Neural progenitor cell (in vitro differentiated cells): ENCODE measurements at regions not wholly inside any gene's neighbourhood (a gene's known extent, or its start where the extent isn't known, plus 50 kb on each side); places are given as distances from the start of the nearest gene placed in this dataset.

Source experiments
- DNase-seq: peaks from one replicate; pipeline ENCODE4 v3.0.0-alpha.2; 2016; ENCODE audit warnings: low spot score
- H2AFZ ChIP-seq: fragments of 200-600 bp; sonication (generic); replicated peaks from 2 replicates; pipeline ENCODE4 v1.6.1; 2016; ENCODE audit warnings: antibody characterized with exemption
- H3F3A ChIP-seq: fragments of 200-600 bp; sonication (generic); 2 replicates; pipeline ENCODE4 v1.6.1; 2016; ENCODE audit warnings: antibody characterized with exemption, low read depth
- H3K27ac ChIP-seq: fragments of 200-600 bp; sonication (generic); 2 replicates; pipeline ENCODE4 v1.5.1; 2016; ENCODE audit warnings: mild to moderate bottlenecking
- H3K27me3 ChIP-seq: fragments of 200-600 bp; sonication (generic); 2 replicates; pipeline ENCODE4 v1.6.1; 2016; ENCODE audit warnings: mild to moderate bottlenecking, moderate library complexity
- H3K36me3 ChIP-seq: fragments of 200-600 bp; sonication (generic); 2 replicates; pipeline ENCODE4 v1.5.1; 2016
- H3K4me1 ChIP-seq: fragments of 200-600 bp; sonication (generic); 2 replicates; pipeline ENCODE4 v1.6.1; 2016; ENCODE audit warnings: mixed run types
- H3K4me2 ChIP-seq: fragments of 200-600 bp; sonication (generic); 2 replicates; pipeline ENCODE4 v1.6.1; 2016
- H3K4me3 ChIP-seq: fragments of 200-600 bp; sonication (generic); 2 replicates; pipeline ENCODE4 v1.5.1; 2016
- H3K79me2 ChIP-seq: fragments of 200-600 bp; sonication (generic); 2 replicates; pipeline ENCODE4 v1.6.1; 2016; ENCODE audit warnings: low read depth
- H3K9ac ChIP-seq: fragments of 200-600 bp; sonication (generic); 2 replicates; pipeline ENCODE4 v1.6.1; 2016
- H3K9me3 ChIP-seq: fragments of 200-600 bp; sonication (generic); 2 replicates; pipeline ENCODE4 v1.5.1; 2016; ENCODE audit warnings: low read depth
- H4K20me1 ChIP-seq: fragments of 200-600 bp; sonication (generic); 2 replicates; pipeline ENCODE4 v1.6.1; 2016; ENCODE audit warnings: low read depth
- H3K27ac Mint-ChIP-seq: 3 replicates; pipeline ENCODE4 v1.8.0; 2021; ENCODE audit warnings: mixed read lengths
- H3K27me3 Mint-ChIP-seq: 2 replicates; pipeline ENCODE4 v1.8.0; 2022; ENCODE audit warnings: low read depth, mild to moderate bottlenecking, inconsistent platforms, moderate library complexity, mixed read lengths; ENCODE audit not compliant: insufficient read depth
- H3K36me3 Mint-ChIP-seq: 3 replicates; pipeline ENCODE4 v1.8.0; 2021; ENCODE audit warnings: mixed read lengths
- H3K4me1 Mint-ChIP-seq: 3 replicates; pipeline ENCODE4 v1.8.0; 2021; ENCODE audit warnings: mixed read lengths
- H3K4me3 Mint-ChIP-seq: 3 replicates; pipeline ENCODE4 v1.8.0; 2021; ENCODE audit warnings: mild to moderate bottlenecking, moderate library complexity, mixed read lengths
- H3K9me3 Mint-ChIP-seq: 3 replicates; pipeline ENCODE4 v1.8.0; 2020; ENCODE audit warnings: mixed read lengths
- CTCF ChIP-seq: fragments of 200-600 bp; sonication (generic); IDR thresholded peaks from 2 replicates; pipeline ENCODE4 v1.5.1; 2017; ENCODE audit warnings: antibody characterized with exemption, mild to moderate bottlenecking
- EZH2 ChIP-seq: fragments of 200-600 bp; sonication (generic); IDR thresholded peaks from 2 replicates; pipeline ENCODE4 v1.6.1; 2017; ENCODE audit warnings: antibody characterized with exemption, mild to moderate bottlenecking, moderate library complexity
- EZH2phosphoT487 ChIP-seq: fragments of 200-600 bp; sonication (generic); IDR thresholded peaks from 2 replicates; pipeline ENCODE4 v1.6.1; 2017; ENCODE audit warnings: antibody characterized with exemption

GRCh38 chr6:2551705-2552104 lies 199.0 kb downstream of the MYLK4 start:
- Histone ChIP-seq H3K9ac (no peak overlapping the region), H3K27me3 (no peaks in the 10 kb centered on the region), H3K9me3 (no peaks in the 10 kb centered on the region), H3K27ac (no peak overlapping the region), H3K4me3 (no peak overlapping the region), H3K4me1 (peaks cover 13% of the 10 kb centered on the region), H3K4me2 (no peak overlapping the region), H3F3A (no peaks in the 10 kb centered on the region), H4K20me1 (no peaks in the 10 kb centered on the region), H2AFZ (no peak overlapping the region), H3K36me3 (no peaks in the 10 kb centered on the region), H3K79me2 (no peaks in the 10 kb centered on the region)
- TF ChIP-seq EZH2 (no peak), CTCF (no peak), EZH2phosphoT487 (no peak)
- Mint-ChIP-seq H3K9me3 (peaks cover 4% of the 10 kb centered on the region), H3K4me3 (no peak overlapping the region), H3K27me3 (peaks cover 2% of the 10 kb centered on the region), H3K36me3 (no peaks in the 10 kb centered on the region), H3K4me1 (peaks cover 27% of the 10 kb centered on the region), H3K27ac (no peak overlapping the region)
- DNase-seq = no peak

DNA sequence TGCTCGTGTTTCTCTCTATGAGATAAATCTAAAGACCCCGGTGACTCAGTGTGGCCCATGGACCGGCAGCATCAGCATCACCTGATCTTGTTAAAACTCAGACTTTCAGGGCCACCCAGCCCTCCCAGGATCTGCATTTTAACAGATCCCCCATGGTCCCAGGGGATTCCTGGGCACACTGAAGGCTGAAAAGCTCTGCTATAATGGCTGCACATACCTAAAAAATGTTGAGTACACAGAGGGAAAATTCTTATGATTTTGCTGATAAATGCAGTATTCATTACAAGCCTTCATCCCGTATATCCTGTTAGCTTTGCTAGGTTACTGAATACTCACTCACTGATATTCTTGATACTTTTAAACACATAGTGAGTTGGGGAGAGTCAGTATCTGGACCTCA lies 200.5 kb downstream of the MYLK4 start:
- no peaks in the 10 kb centered on the region for H3K27me3 Mint-ChIP-seq
- Histone ChIP-seq H4K20me1 (no peaks in the 10 kb centered on the region), H3K9ac (no peak overlapping the region), H3K4me3 (no peak overlapping the region), H3K27ac (no peak overlapping the region), H3K4me2 (no peak overlapping the region), H3K9me3 (no peaks in the 10 kb centered on the region), H2AFZ (no peak overlapping the region), H3K4me1 (peaks cover 10% of the 10 kb centered on the region), H3F3A (no peaks in the 10 kb centered on the region), H3K79me2 (no peaks in the 10 kb centered on the region), H3K36me3 (no peaks in the 10 kb centered on the region), H3K27me3 (no peaks in the 10 kb centered on the region)
- DNase-seq = no peak
- no peaks in the 10 kb centered on the region for H3K36me3 Mint-ChIP-seq
- TF ChIP-seq CTCF = no peak
- no peak for TF ChIP-seq EZH2
- TF ChIP-seq EZH2phosphoT487 = no peak
- no peak overlapping the region for H3K27ac Mint-ChIP-seq
- H3K4me3 Mint-ChIP-seq = no peak overlapping the region
- H3K9me3 Mint-ChIP-seq = peaks cover 4% of the 10 kb centered on the region
- H3K4me1 Mint-ChIP-seq = peaks cover 21% of the 10 kb centered on the region

GRCh38 chr6:2549834-2550233 lies 200.9 kb downstream of the MYLK4 start:
- H3K4me3 ChIP-seq = no peak overlapping the region
- no peaks in the 10 kb centered on the region for H3K79me2 ChIP-seq
- H3K4me3 Mint-ChIP-seq = no peak overlapping the region
- H3K36me3 ChIP-seq = no peaks in the 10 kb centered on the region
- H3F3A ChIP-seq = no peaks in the 10 kb centered on the region
- no peak overlapping the region for H3K4me2 ChIP-seq
- no peak for TF ChIP-seq EZH2
- H2AFZ ChIP-seq = no peak overlapping the region
- peaks cover 6% of the 10 kb centered on the region for H3K4me1 ChIP-seq
- H3K4me1 Mint-ChIP-seq = peaks cover 18% of the 10 kb centered on the region
- H3K36me3 Mint-ChIP-seq = no peaks in the 10 kb centered on the region
- H3K27ac ChIP-seq = no peak overlapping the region
- no peaks in the 10 kb centered on the region for H3K27me3 Mint-ChIP-seq
- no peaks in the 10 kb centered on the region for H3K9me3 ChIP-seq
- no peak for DNase-seq
- H3K9ac ChIP-seq = no peak overlapping the region
- peaks cover 4% of the 10 kb centered on the region for H3K9me3 Mint-ChIP-seq
- no peak overlapping the region for H3K27ac Mint-ChIP-seq
- H4K20me1 ChIP-seq = no peaks in the 10 kb centered on the region
- H3K27me3 ChIP-seq = no peaks in the 10 kb centered on the region

DNA sequence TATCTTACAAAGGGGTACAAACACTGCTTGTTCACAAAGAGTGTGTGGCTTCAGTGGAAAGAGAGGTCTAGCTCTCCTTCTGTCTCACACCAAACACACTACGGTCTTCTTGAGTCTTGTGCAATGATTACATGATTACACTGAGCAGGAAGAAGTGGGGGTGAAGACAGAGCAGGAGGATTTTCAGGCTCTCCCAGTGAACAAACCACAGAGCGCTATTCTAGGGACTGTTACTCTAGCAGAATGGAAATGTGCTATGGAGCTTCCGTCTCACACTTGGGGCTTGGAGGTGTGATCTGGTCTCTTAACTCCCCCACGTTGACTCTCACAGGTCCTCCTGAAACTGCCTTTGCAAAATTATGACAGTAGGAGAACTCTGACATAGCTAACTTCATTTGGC lies 203.4 kb downstream of the MYLK4 start:
- Histone ChIP-seq H4K20me1 (no peaks in the 10 kb centered on the region), H3K36me3 (no peaks in the 10 kb centered on the region), H3K79me2 (no peaks in the 10 kb centered on the region), H3F3A (no peaks in the 10 kb centered on the region), H2AFZ (no peak overlapping the region), H3K4me1 (no peaks in the 10 kb centered on the region), H3K9ac (no peak overlapping the region), H3K4me2 (no peak overlapping the region), H3K4me3 (no peak overlapping the region), H3K27me3 (no peaks in the 10 kb centered on the region), H3K9me3 (no peaks in the 10 kb centered on the region), H3K27ac (no peak overlapping the region)
- peaks cover 5% of the 10 kb centered on the region for H3K4me1 Mint-ChIP-seq
- no peak for TF ChIP-seq EZH2phosphoT487
- no peak for TF ChIP-seq EZH2
- TF ChIP-seq CTCF = no peak
- H3K4me3 Mint-ChIP-seq = no peak overlapping the region
- peaks cover 10% of the 10 kb centered on the region for H3K9me3 Mint-ChIP-seq
- no peaks in the 10 kb centered on the region for H3K27me3 Mint-ChIP-seq
- no peak for DNase-seq
- no peaks in the 10 kb centered on the region for H3K36me3 Mint-ChIP-seq
- H3K27ac Mint-ChIP-seq = no peak overlapping the region
